GM12864 (cell line): ENCODE measurements at regions not wholly inside any gene's neighbourhood (a gene's known extent, or its start where the extent isn't known, plus 50 kb on each side); places are given as distances from the start of the nearest gene placed in this dataset.
"Not testable (repeated sequence)": the region's sequence is repeated elsewhere in the genome, so short reads cannot be mapped to it uniquely, and the experiment has no call there.

Experiments
- DNase-seq: peaks from one replicate; pipeline ENCODE4 v3.0.0-alpha.2; 2011; ENCODE audit warnings: low read depth
- H3K4me3 ChIP-seq: 2 replicates; pipeline ENCODE4 v1.5.1; 2011; ENCODE audit warnings: mild to moderate bottlenecking, low read depth, low read length, control low read depth
- TF ChIP-seq, protein P1 (sequence below): IDR thresholded peaks from 2 replicates; pipeline ENCODE4 v1.5.1; 2011; ENCODE audit warnings: low read depth, mild to moderate bottlenecking, moderate library complexity, low read length, control low read depth, inconsistent platforms; ENCODE audit errors: missing control alignments

DNA sequence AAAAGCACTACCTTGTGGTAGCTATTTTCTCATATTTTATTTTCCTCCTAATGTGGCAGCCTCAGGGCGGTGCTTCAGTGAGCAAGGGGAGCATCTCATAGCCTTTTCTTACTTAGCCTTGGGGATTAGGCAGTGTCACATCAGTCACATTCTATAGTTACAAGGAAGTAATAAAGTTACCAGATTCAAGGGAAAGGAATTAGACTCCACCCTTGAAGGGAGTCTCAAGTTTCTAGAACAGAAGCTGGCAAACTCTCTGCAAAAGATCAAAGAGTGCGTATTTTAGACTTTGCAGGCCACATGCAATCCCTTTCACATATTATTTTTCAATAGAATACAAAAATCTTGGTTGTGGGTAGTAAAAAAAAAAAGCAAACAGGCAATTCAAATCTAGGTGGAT lies 350.4 kb downstream of the AMY1C start:
- TF ChIP-seq, protein P1, sequence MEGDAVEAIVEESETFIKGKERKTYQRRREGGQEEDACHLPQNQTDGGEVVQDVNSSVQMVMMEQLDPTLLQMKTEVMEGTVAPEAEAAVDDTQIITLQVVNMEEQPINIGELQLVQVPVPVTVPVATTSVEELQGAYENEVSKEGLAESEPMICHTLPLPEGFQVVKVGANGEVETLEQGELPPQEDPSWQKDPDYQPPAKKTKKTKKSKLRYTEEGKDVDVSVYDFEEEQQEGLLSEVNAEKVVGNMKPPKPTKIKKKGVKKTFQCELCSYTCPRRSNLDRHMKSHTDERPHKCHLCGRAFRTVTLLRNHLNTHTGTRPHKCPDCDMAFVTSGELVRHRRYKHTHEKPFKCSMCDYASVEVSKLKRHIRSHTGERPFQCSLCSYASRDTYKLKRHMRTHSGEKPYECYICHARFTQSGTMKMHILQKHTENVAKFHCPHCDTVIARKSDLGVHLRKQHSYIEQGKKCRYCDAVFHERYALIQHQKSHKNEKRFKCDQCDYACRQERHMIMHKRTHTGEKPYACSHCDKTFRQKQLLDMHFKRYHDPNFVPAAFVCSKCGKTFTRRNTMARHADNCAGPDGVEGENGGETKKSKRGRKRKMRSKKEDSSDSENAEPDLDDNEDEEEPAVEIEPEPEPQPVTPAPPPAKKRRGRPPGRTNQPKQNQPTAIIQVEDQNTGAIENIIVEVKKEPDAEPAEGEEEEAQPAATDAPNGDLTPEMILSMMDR, result no peak
- no peak overlapping the region for H3K4me3 ChIP-seq
- no peak for DNase-seq

DNA sequence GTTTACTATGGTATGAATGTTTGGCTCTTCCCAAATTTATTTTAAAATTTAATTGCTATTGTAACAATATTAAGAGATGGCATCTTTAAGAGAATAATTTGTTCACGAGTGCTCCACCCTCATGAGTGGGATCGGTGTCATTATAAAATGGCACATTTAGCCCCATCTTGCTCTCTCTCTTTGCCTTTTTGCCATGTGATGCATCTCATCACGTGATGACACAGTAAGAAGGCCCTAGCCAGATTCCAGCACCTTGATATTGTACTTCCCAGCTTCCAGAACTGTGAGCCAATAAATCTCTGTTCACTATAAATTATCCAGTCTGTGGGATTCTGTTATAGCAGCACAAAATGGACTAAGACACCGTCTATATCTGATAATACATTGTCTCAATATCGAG lies 355.8 kb downstream of the AMY1C start:
- no peak overlapping the region for H3K4me3 ChIP-seq
- no peak for DNase-seq
- TF ChIP-seq, protein P1, result no peak

DNA sequence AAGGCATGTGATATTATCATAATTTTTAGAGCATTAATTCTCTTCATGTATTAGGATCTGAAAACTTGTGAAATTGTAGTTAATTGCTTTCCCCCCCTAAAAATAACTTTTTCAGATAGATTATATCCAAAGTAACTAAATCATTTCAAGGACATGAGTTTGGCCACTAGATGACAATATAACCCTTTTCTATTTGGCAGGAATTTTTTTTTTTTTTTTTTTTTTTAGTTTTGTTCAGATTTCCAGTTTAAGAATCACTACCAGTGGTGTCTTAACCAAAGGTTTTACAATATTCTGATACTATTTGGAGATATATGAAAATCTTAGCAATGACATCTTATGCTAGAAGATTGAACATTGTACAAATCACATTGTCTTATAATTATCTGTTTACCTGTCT lies 370.8 kb downstream of the AMY1C start:
- TF ChIP-seq, protein P1, result no peak
- no peak overlapping the region for H3K4me3 ChIP-seq
- DNase-seq, result no peak

DNA sequence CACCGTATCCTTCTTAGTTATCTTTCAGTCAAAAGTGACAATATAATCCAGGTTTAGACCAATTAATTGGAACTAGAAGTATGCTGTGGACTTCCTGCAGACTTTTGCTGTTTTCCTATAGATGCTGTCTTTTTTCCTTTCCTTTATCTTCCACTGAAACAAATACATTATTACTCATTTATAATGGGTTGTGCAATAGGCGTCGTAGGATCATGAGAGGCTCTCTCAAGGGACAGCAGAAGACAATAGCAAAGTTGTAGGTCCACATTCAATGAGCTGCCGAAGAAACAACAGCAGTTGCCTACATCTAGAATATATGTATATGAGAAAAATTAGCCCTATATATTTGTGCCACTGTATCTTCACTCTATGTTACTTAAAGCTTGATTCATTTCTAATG lies 371.6 kb downstream of the AMY1C start:
- TF ChIP-seq, protein P1, result no peak
- DNase-seq, result no peak
- H3K4me3 ChIP-seq, result no peak overlapping the region

DNA sequence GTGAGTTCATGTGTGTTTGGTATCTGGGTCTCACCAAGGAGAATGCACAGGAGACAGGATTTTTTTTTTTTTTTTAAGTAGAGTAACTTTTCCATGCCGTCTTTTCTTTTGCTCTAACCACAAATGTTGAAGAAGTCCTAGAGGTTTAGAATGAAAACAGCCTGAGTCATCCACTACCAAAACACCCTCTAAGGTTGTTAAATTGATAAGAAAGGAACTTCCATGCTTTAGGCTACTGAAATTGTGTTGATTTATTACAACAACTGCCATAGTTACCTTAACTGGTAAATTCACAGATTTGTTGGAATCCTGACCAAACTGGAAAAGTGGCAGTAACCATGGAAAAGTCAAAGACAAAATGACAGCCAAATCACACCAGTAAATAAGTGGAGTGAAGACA lies 375.6 kb downstream of the AMY1C start:
- TF ChIP-seq, protein P1, result no peak
- no peak for DNase-seq
- no peak overlapping the region for H3K4me3 ChIP-seq

DNA sequence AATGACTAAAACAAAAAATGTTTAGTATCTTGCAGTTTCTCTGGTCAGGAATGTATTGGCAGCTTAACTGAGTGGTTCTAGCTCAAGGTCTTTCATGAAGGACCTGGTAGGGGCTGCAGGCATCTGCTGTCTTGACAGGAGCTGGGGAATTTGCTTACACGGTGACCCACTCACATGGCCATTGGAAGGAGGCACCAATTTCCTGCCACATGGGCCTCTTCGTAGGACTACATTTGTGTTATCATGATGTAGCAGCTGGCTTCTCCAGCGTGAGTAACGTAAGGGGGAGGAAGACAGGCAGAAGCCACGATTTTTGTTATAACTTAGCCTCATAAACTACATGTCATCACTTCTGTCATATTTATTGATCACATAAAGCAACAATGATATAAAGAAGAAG lies 376.3 kb downstream of the AMY1C start:
- TF ChIP-seq, protein P1, result no peak
- no peak for DNase-seq
- H3K4me3 ChIP-seq, result no peak overlapping the region

DNA sequence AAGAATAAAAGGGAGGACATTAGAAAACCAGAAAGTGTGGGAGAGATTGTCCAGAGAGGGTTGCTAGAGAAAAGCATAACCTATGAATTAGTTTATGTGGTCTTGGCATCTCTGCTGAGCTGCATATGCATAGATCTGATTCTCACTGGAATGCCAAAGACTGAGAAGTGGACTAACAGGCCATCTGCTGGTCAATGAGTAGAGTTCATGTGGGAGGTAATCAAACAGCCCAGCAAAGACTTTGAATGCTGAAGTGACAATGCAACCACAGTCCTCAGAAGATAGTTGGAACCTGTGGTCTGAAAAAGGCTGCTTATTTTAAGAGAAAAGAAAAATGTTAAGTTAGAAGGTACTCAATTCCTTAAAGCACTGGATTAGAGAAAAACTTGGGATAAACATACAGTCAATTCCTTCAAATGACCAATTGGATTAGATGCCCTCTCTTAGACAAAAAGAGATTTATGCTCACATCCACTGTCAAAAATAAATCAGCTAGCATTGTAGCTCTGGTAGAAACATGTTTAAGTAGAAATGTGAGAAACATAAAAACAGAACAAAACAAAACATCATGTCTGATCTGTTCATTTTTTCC lies 382.8 kb downstream of the AMY1C start:
- DNase-seq, result no peak
- TF ChIP-seq, protein P1, result peak; percentile 27
- no peak overlapping the region for H3K4me3 ChIP-seq

DNA sequence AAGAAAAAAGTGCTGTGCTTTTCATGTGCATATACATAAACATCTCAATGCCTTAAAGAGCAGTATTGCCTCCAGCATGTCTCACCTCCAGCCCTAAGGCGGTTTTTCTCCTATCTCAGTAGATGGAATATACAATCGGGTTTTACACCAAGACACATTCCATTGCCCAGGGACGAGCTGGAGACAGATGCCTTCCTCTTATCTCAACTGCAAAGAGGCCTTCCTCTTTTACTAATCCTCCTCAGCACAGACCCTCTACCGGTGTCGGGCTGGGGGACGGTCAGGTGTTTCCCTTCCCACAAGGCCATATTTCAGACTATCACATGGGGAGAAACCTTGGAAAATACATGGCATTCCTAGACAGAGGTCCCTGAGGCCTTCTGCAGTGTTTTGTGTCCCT lies 385.3 kb downstream of the AMY1C start:
- H3K4me3 ChIP-seq, DNase-seq: not testable (repeated sequence)
